SU-DHL-6 (cell line): ENCODE measurements at regions not wholly inside any gene's neighbourhood (a gene's known extent, or its start where the extent isn't known, plus 50 kb on each side); places are given as distances from the start of the nearest gene placed in this dataset.

Experiments used
- CTCF ChIP-seq: fragments of 200-600 bp; sonication (generic); IDR thresholded peaks from one replicate; pipeline ENCODE4 v1.5.1; 2017; ENCODE audit warnings: antibody characterized with exemption, mild to moderate bottlenecking, low read length, moderate library complexity; ENCODE audit not compliant: insufficient read depth, poor library complexity, severe bottlenecking
- EZH2phosphoT487 ChIP-seq: fragments of 200-600 bp; sonication (generic), shearing (Covaris generic); conservative IDR thresholded peaks from 2 replicates; pipeline ENCODE4 v1.6.1; 2018; ENCODE audit warnings: mild to moderate bottlenecking, antibody characterized with exemption, low read length, moderate library complexity, mixed read lengths

GRCh38 chr12:108021141-108021540 lies 107.9 kb upstream of the WSCD2 start:
- TF ChIP-seq EZH2phosphoT487 (no peak), CTCF (no peak)
